ENCODE measurements at regions not wholly inside any gene's neighbourhood (a gene's known extent, or its start where the extent isn't known, plus 50 kb on each side); places are given as distances from the start of the nearest gene placed in this dataset.
A peak's percentile ranks its signal among the peaks of the same experiment; 100 is the strongest.

GRCh38 chr2:190804182-190804795, 76.3 kb upstream of the GLS start:
- intact Hi-C loops (cut with micrococcal nuclease; ENCODE audit: unreplicated experiment): loop anchor here (10.0 kb wide), 1 partner anchor 419 kb away; no protein-coding TSS in a partner anchor
- H3K27me3 ChIP-seq (ENCODE audit: control insufficient read depth, insufficient read depth, low read length): no peaks in the 10 kb centered on the region; the same call in 1 of the 2 replicates
- no peak overlapping the region for H3K4me3 ChIP-seq (ENCODE audit: low read depth in 2 of 2, low read length in 2 of 2)
- in situ Hi-C loops (cut with HindIII; ENCODE audit: low pct_unique_long_range_greater_than_20kb, low sequenced_read_pairs): no loop called here
- H3K36me3 ChIP-seq (ENCODE audit: control insufficient read depth, insufficient read depth, low read length): no peaks in the 10 kb centered on the region
- ChIA-PET POLR2A (no interaction called here), CTCF (interaction anchor here (0.6 to 1.4 kb wide), 3 partner anchors 23 to 579 kb away, joined by 3 to 5 read pairs (median 3); no protein-coding TSS in a partner anchor)
- DNase-seq (ENCODE audit: low read depth, low spot score): no peak
- TF ChIP-seq TCF7L2 (IDR thresholded peaks at IDR 0.05; ENCODE audit: low read depth, low read length) (no peak), CTCF (IDR thresholded peaks at IDR 0.05) (peak; percentile 64; the same call in 1 of the 2 replicates), SIN3A (IDR thresholded peaks at IDR 0.05; ENCODE audit: borderline replicate concordance, insufficient read depth, low read depth, low read length) (no peak)
- H3K4me1 ChIP-seq (ENCODE audit: control insufficient read depth, insufficient read depth, low read length): no peaks in the 10 kb centered on the region
- no peak for ATAC-seq
- BruUV-seq (replicated peaks): no TSS peak
- no peak overlapping the region for H3K27ac ChIP-seq (ENCODE audit: low read length)
- H3K9me3 ChIP-seq (ENCODE audit: control insufficient read depth, insufficient read depth, low read depth, low read length): no peaks in the 10 kb centered on the region

- H3K27ac ChIP-seq (ENCODE audit: low read length): no peak overlapping the region
- no peaks in the 10 kb centered on the region for H3K36me3 ChIP-seq (ENCODE audit: control insufficient read depth, insufficient read depth, low read length)
- CTCF ChIA-PET: interaction anchor here (0.6 to 1.4 kb wide), 3 partner anchors 24 to 579 kb away, joined by 3 to 5 read pairs (median 3); no protein-coding TSS in a partner anchor
- H3K27me3 ChIP-seq (ENCODE audit: control insufficient read depth, insufficient read depth, low read length): no peaks in the 10 kb centered on the region; the same call in 1 of the 2 replicates
- intact Hi-C loops (cut with micrococcal nuclease; ENCODE audit: unreplicated experiment) (loop anchor here (10.0 kb wide), 1 partner anchor 420 kb away; no protein-coding TSS in a partner anchor), in situ Hi-C loops (cut with HindIII; ENCODE audit: low pct_unique_long_range_greater_than_20kb, low sequenced_read_pairs) (no loop called here)
- H3K4me1 ChIP-seq (ENCODE audit: control insufficient read depth, insufficient read depth, low read length): no peaks in the 10 kb centered on the region
- H3K4me3 ChIP-seq (ENCODE audit: low read depth in 2 of 2, low read length in 2 of 2): no peak overlapping the region
- TF ChIP-seq REST (IDR thresholded peaks at IDR 0.05; ENCODE audit: insufficient read depth in 1 of 2, low read depth in 2 of 2, low read length in 1 of 2): no peak
- no peak for TF ChIP-seq CTCF (IDR thresholded peaks at IDR 0.05)
- no peak for TF ChIP-seq SIN3A (IDR thresholded peaks at IDR 0.05; ENCODE audit: borderline replicate concordance, insufficient read depth, low read depth, low read length)
- TF ChIP-seq TCF7L2 (IDR thresholded peaks at IDR 0.05; ENCODE audit: low read depth, low read length): no peak
- TF ChIP-seq POLR2AphosphoS5 (IDR thresholded peaks at IDR 0.05; ENCODE audit: low read depth, low read length): no peak
- POLR2A ChIA-PET: no interaction called here
- ATAC-seq: no peak
- no TSS peak for BruUV-seq (replicated peaks)
- no peak for DNase-seq (ENCODE audit: low read depth, low spot score)
- H3K9me3 ChIP-seq (ENCODE audit: control insufficient read depth, insufficient read depth, low read depth, low read length): no peaks in the 10 kb centered on the region
Observed at GRCh38 chr2:190805126-190805525, 75.5 kb upstream of the GLS start.

Data from Panc1 (cell line).